ENCODE measurements at regions not wholly inside any gene's neighbourhood (a gene's known extent, or its start where the extent isn't known, plus 50 kb on each side); places are given as distances from the start of the nearest gene placed in this dataset.

DNA sequence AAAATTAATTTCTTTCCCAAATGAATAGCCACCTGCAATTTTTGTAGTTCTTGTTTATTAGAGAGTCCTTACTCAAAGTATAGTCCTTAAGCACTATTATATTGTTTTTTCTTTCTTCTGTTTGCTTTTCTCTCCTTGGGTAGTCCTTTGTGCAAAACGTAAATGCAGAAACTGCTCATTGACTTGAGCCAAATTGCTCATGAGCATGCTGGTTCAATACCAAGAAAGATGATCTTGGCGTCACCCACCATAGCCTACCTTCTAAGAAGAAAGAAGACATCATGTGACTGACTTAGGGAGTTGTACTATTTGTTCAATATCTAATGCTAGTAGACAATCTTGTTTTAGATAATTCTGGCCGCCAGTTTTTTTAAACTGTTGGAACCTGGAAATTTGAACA is 248.8 kb upstream of the DMRT1 start:
- no peak for DNase-seq (ENCODE audit: low spot score)
- WGBS: 86% methylated on average over 3 of the region's 3 CpGs
- Histone ChIP-seq H3K9me3 (ENCODE audit: control insufficient read depth in 4 of 4, low read length in 3 of 4) (no peaks in the 10 kb centered on the region), H3K27me3 (ENCODE audit: control insufficient read depth in 4 of 4, insufficient read depth in 4 of 4, low read length in 3 of 4) (peaks cover 0 to 8% (median 1%) of the 10 kb centered on the region in 4 donors), H3K4me3 (ENCODE audit: low read depth in 1 of 3, low read length in 3 of 3) (no peak overlapping the region), H3K9ac (ENCODE audit: low read depth in 1 of 2, low read length in 2 of 2) (no peak overlapping the region), H3K4me1 (ENCODE audit: control insufficient read depth in 4 of 4, insufficient read depth in 4 of 4, low read length in 3 of 4) (peaks cover 0 to 1% (median 0%) of the 10 kb centered on the region in 4 donors), H3K36me3 (ENCODE audit: control insufficient read depth in 4 of 4, insufficient read depth in 3 of 4, low read depth in 1 of 4, low read length in 3 of 4) (no peaks in the 10 kb centered on the region), H3K27ac (ENCODE audit: low read depth in 1 of 2, low read length in 2 of 2) (no peak overlapping the region)
- TF ChIP-seq FOXA1 (IDR thresholded peaks at IDR 0.05): no peak
- TF ChIP-seq JUND (IDR thresholded peaks at IDR 0.05): no peak
- TF ChIP-seq SP1 (IDR thresholded peaks at IDR 0.05): no peak
- TF ChIP-seq HNF4A (conservative IDR thresholded peaks at IDR 0.05): no peak
- TF ChIP-seq GABPA (IDR thresholded peaks at IDR 0.05 in 1 of 2, conservative IDR thresholded peaks at IDR 0.05 in 1 of 2): no peak
- no peak for TF ChIP-seq RXRA (IDR thresholded peaks at IDR 0.05)
- TF ChIP-seq, protein P1, sequence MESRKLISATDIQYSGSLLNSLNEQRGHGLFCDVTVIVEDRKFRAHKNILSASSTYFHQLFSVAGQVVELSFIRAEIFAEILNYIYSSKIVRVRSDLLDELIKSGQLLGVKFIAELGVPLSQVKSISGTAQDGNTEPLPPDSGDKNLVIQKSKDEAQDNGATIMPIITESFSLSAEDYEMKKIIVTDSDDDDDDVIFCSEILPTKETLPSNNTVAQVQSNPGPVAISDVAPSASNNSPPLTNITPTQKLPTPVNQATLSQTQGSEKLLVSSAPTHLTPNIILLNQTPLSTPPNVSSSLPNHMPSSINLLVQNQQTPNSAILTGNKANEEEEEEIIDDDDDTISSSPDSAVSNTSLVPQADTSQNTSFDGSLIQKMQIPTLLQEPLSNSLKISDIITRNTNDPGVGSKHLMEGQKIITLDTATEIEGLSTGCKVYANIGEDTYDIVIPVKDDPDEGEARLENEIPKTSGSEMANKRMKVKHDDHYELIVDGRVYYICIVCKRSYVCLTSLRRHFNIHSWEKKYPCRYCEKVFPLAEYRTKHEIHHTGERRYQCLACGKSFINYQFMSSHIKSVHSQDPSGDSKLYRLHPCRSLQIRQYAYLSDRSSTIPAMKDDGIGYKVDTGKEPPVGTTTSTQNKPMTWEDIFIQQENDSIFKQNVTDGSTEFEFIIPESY (IDR thresholded peaks at IDR 0.05): no peak
- no peak for TF ChIP-seq NR2F2 (IDR thresholded peaks at IDR 0.05)
- TF ChIP-seq FOXA2 (IDR thresholded peaks at IDR 0.05): no peak
- TF ChIP-seq, protein P2, sequence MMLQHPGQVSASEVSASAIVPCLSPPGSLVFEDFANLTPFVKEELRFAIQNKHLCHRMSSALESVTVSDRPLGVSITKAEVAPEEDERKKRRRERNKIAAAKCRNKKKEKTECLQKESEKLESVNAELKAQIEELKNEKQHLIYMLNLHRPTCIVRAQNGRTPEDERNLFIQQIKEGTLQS (IDR thresholded peaks at IDR 0.05): no peak
- TF ChIP-seq, protein P3, sequence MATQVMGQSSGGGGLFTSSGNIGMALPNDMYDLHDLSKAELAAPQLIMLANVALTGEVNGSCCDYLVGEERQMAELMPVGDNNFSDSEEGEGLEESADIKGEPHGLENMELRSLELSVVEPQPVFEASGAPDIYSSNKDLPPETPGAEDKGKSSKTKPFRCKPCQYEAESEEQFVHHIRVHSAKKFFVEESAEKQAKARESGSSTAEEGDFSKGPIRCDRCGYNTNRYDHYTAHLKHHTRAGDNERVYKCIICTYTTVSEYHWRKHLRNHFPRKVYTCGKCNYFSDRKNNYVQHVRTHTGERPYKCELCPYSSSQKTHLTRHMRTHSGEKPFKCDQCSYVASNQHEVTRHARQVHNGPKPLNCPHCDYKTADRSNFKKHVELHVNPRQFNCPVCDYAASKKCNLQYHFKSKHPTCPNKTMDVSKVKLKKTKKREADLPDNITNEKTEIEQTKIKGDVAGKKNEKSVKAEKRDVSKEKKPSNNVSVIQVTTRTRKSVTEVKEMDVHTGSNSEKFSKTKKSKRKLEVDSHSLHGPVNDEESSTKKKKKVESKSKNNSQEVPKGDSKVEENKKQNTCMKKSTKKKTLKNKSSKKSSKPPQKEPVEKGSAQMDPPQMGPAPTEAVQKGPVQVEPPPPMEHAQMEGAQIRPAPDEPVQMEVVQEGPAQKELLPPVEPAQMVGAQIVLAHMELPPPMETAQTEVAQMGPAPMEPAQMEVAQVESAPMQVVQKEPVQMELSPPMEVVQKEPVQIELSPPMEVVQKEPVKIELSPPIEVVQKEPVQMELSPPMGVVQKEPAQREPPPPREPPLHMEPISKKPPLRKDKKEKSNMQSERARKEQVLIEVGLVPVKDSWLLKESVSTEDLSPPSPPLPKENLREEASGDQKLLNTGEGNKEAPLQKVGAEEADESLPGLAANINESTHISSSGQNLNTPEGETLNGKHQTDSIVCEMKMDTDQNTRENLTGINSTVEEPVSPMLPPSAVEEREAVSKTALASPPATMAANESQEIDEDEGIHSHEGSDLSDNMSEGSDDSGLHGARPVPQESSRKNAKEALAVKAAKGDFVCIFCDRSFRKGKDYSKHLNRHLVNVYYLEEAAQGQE (IDR thresholded peaks at IDR 0.05): no peak
- TF ChIP-seq HNF4G (IDR thresholded peaks at IDR 0.05): no peak
- TF ChIP-seq, protein P4, sequence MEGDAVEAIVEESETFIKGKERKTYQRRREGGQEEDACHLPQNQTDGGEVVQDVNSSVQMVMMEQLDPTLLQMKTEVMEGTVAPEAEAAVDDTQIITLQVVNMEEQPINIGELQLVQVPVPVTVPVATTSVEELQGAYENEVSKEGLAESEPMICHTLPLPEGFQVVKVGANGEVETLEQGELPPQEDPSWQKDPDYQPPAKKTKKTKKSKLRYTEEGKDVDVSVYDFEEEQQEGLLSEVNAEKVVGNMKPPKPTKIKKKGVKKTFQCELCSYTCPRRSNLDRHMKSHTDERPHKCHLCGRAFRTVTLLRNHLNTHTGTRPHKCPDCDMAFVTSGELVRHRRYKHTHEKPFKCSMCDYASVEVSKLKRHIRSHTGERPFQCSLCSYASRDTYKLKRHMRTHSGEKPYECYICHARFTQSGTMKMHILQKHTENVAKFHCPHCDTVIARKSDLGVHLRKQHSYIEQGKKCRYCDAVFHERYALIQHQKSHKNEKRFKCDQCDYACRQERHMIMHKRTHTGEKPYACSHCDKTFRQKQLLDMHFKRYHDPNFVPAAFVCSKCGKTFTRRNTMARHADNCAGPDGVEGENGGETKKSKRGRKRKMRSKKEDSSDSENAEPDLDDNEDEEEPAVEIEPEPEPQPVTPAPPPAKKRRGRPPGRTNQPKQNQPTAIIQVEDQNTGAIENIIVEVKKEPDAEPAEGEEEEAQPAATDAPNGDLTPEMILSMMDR (IDR thresholded peaks at IDR 0.05; ENCODE audit: low read depth, low read length, missing input control): no peak
- TF ChIP-seq, protein P5, sequence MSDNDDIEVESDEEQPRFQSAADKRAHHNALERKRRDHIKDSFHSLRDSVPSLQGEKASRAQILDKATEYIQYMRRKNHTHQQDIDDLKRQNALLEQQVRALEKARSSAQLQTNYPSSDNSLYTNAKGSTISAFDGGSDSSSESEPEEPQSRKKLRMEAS (IDR thresholded peaks at IDR 0.05): no peak
- TF ChIP-seq TAF1 (conservative IDR thresholded peaks at IDR 0.05): no peak
- TF ChIP-seq RAD21 (IDR thresholded peaks at IDR 0.05): no peak
- TF ChIP-seq YY1 (IDR thresholded peaks at IDR 0.05): no peak
- no peak for TF ChIP-seq EGR1 (IDR thresholded peaks at IDR 0.05; ENCODE audit: low read depth in 2 of 2)
